Activated T-cell treated with anti-CD3 and anti-CD28 coated beads, Interleukin-2, amount 50 U/mL, for 24 hours (primary cell): ENCODE measurements at regions not wholly inside any gene's neighbourhood (a gene's known extent, or its start where the extent isn't known, plus 50 kb on each side); places are given as distances from the start of the nearest gene placed in this dataset.

Source experiments
- DNase-seq: peaks from one replicate; pipeline ENCODE4 v3.0.0-alpha.2; 2020
- H3K27ac Mint-ChIP-seq: 2 replicates; pipeline ENCODE4 v1.8.0; 2020; ENCODE audit warnings: mild to moderate bottlenecking, mixed read lengths
- H3K27me3 Mint-ChIP-seq: 2 replicates; pipeline ENCODE4 v1.8.0; 2020; ENCODE audit warnings: mixed read lengths
- H3K36me3 Mint-ChIP-seq: 2 replicates; pipeline ENCODE4 v1.8.0; 2020; ENCODE audit warnings: low read depth, mixed read lengths
- H3K4me1 Mint-ChIP-seq: 2 replicates; pipeline ENCODE4 v1.8.0; 2020; ENCODE audit warnings: low read depth, mixed read lengths
- H3K4me3 Mint-ChIP-seq: 2 replicates; pipeline ENCODE4 v1.8.0; 2020; ENCODE audit warnings: mild to moderate bottlenecking, moderate library complexity, mixed read lengths
- H3K9me3 Mint-ChIP-seq: 2 replicates; pipeline ENCODE4 v1.8.0; 2020; ENCODE audit warnings: mixed read lengths

DNA sequence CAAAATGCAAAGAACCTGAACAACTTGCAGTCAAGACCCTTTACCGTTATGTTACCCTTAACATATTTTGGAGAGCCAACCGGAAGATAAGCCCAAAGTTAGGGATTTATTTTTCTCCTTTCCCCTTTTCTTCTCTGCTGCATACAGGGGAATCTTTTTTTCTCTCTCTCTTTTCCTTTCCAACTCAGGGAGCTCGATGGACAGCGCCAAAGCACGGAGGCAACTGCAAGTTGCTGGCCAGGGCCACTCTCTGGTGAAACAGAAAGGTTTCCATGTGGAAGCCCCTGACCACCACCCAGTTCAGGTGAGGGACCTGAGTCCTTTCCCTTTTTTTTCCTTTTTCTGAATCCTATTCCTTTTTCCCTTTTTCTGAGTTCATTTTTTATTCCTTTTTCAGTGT is 98.8 kb upstream of the COX10 start:
- no peak for DNase-seq
- Mint-ChIP-seq H3K27ac (no peak overlapping the region), H3K27me3 (no peaks in the 10 kb centered on the region), H3K36me3 (no peaks in the 10 kb centered on the region), H3K4me1 (peaks cover 8% of the 10 kb centered on the region), H3K9me3 (no peaks in the 10 kb centered on the region), H3K4me3 (no peak overlapping the region)

DNA sequence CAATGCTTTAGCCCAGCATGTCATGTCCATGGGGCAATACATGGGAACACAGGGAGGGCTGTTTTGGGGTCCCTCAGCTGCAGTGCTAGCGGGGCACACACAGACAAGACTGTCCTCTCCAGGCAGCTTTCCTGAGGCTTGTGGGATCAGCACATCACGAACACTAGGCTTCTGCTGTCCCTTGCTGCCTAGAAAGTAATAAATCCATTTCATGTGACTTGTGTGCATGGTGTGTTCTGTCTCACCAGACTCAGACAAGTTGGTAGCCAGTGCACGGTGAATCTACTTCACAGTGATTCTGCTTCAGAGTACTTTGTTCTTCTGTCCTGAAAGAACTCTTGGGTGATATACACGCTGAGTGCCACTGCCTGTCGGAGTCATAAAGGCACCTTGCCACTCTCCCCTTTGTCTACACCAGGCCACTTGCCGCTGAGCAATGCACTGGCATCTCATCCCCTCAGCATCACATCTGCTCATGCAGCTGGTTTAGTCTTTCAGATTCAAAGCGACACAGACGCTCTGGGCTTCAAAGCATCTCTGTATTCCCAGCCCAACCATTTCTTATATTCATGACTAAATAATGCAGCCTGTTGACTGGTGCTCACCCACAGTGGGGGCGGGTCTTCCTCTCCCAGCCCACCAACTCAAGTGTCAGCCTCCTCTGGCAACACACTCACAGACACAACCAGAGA is 95.2 kb upstream of the COX10 start:
- DNase-seq: no peak
- Mint-ChIP-seq H3K27me3 (no peaks in the 10 kb centered on the region), H3K9me3 (no peaks in the 10 kb centered on the region), H3K27ac (no peak overlapping the region), H3K4me3 (no peak overlapping the region), H3K4me1 (peaks cover 8% of the 10 kb centered on the region), H3K36me3 (peaks cover 7% of the 10 kb centered on the region)

DNA sequence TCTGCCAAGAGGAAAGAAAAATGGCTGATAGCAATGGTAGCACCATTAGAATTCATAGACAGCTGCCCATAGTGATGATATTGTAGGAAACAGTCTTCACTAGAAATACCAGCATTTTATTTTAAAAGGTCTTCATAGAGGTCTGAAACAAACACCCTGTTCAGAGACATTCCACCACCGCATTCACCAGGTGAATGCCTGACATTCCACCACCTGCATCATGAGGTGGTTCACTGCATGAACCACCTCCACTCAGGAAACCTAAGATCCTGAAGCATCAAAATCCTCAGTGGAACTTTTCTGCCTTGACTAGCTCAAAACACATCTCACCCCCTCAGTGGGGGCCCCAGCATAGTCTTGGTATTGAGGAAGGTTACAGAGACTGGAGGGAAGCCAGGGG is 91.5 kb upstream of the COX10 start:
- Mint-ChIP-seq H3K9me3 (no peaks in the 10 kb centered on the region), H3K4me1 (no peaks in the 10 kb centered on the region), H3K27ac (no peak overlapping the region), H3K27me3 (no peaks in the 10 kb centered on the region), H3K4me3 (no peak overlapping the region), H3K36me3 (peaks cover 23% of the 10 kb centered on the region)
- no peak for DNase-seq

DNA sequence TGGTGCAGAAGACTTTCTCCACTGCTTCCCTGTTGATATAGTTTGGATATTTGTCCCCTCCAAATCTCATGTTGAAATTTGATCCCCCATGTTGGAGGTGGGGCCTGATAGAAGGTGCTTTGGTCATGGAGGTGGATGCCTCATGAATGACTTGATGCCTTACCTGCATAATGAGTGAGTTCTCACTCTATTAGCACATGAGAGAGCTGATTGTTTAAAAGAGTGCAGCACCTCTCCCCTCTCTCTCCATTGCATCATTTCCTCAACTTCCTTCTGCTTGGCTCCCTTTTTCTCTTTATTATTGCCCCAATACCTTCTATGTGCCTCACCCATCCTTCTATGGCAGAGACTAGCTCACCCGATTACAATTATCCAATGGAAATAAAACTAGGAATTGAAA is 90.8 kb upstream of the COX10 start:
- no peak overlapping the region for H3K27ac Mint-ChIP-seq
- no peaks in the 10 kb centered on the region for H3K9me3 Mint-ChIP-seq
- H3K36me3 Mint-ChIP-seq: peaks cover 24% of the 10 kb centered on the region
- no peak for DNase-seq
- no peaks in the 10 kb centered on the region for H3K4me1 Mint-ChIP-seq
- H3K4me3 Mint-ChIP-seq: no peak overlapping the region
- H3K27me3 Mint-ChIP-seq: no peaks in the 10 kb centered on the region

DNA sequence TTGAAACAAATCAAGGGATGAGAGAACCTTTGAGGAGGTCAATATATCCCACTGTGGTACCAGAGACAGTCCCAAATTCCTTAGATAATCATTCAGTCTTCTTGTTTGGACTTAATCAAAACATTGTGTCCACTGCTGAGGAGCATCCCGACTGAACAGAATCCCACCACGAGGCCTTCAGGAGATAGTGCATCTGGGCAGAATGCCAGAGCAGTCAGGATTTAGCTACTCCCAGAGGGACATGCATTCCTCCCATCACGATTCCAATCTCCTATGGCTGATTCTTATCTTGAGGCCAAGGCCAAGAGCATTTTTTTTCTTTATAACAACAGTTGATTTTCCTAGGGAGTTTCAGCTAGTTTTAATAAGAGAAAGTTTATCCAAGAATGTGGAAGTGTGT is 87.4 kb upstream of the COX10 start:
- H3K27me3 Mint-ChIP-seq: no peaks in the 10 kb centered on the region
- no peak overlapping the region for H3K4me3 Mint-ChIP-seq
- peaks cover 22% of the 10 kb centered on the region for H3K36me3 Mint-ChIP-seq
- no peaks in the 10 kb centered on the region for H3K4me1 Mint-ChIP-seq
- no peaks in the 10 kb centered on the region for H3K9me3 Mint-ChIP-seq
- no peak overlapping the region for H3K27ac Mint-ChIP-seq
- no peak for DNase-seq

DNA sequence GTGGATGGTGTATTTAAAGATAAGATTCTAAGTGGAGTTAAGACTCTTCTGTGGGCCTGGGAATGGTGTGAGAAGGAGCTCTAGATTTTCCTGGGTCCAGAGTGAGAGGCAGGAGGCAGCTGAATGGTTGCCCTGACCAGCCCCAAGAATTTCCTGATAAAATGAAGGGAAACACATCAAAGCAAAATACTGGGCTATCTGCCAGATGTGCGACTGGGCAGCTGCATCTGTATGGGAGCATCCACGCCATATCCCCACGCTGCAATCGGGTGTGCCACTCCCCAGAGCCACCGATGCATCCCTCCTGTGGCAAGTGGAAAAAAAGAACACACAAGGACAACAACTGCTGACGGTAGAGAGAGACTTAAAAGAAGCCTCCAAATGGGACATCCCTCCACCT is 84.3 kb upstream of the COX10 start:
- H3K4me3 Mint-ChIP-seq: no peak overlapping the region
- H3K27me3 Mint-ChIP-seq: no peaks in the 10 kb centered on the region
- no peak overlapping the region for H3K27ac Mint-ChIP-seq
- H3K36me3 Mint-ChIP-seq: peaks cover 21% of the 10 kb centered on the region
- no peaks in the 10 kb centered on the region for H3K9me3 Mint-ChIP-seq
- no peaks in the 10 kb centered on the region for H3K4me1 Mint-ChIP-seq
- no peak for DNase-seq

DNA sequence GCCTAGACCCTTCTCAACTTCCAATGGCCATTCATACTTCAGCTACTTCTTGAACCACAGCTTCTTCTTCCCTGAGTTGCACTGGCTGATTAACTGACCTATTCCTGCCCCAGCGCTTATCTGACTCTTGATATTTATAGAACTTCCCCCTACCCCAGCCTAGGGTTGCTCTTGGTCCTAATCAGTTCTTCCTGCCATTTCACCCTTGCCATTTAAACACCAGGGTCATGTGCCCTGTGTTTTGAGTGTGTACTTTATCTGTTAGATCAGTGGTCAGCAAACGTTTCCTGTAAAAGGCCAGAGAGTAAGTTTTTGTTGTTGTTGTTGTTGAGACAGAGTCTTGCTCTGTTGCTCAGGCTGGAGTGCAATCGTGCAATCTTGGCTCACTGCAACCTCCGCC is 82.4 kb upstream of the COX10 start:
- Mint-ChIP-seq H3K4me1 (no peaks in the 10 kb centered on the region), H3K36me3 (peaks cover 18% of the 10 kb centered on the region), H3K4me3 (no peak overlapping the region), H3K27me3 (no peaks in the 10 kb centered on the region), H3K9me3 (no peaks in the 10 kb centered on the region), H3K27ac (no peak overlapping the region)
- DNase-seq: no peak

DNA sequence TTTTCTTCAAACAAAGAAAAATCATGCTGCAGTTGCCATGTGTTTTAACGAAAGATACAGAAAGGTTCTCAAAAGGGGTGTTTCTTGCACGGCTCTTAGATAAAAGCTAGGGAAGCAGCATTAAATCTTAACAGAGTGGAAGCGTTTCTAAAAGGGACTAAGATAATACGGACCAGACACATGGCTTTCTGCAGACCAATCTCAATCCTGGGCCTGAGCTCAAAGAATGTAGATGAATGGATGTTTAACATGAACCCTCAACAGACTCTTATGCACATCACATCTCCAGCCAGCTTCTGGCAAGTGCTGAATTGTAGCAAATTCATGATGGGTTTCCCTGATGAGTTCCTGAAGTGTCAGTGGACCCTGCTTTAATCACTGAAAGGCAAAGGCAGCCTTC is 80.2 kb upstream of the COX10 start:
- Mint-ChIP-seq H3K36me3 (peaks cover 10% of the 10 kb centered on the region), H3K27me3 (no peaks in the 10 kb centered on the region), H3K4me1 (no peaks in the 10 kb centered on the region), H3K27ac (no peak overlapping the region), H3K4me3 (no peak overlapping the region), H3K9me3 (no peaks in the 10 kb centered on the region)
- DNase-seq: no peak

DNA sequence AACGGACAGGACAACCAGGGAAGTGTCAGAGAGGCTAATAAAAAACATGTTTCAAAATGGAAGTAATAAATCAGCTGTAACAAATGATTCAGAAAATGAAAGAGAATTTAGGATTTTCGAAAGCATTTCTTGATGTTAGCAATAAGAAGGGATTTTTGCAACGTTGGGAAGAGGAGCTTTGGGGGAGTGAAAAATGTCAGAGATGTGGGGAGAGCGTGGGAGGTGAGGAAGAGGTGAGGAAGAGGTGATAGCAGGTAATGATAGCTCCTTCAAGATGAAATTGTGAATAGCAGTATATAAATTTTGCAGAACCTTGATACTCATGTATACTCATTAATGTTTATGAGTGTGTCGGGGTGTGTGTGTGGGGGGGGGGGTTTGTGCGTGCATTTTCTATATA is 76.2 kb upstream of the COX10 start:
- Mint-ChIP-seq H3K27ac (no peak overlapping the region), H3K27me3 (no peaks in the 10 kb centered on the region), H3K9me3 (no peaks in the 10 kb centered on the region), H3K4me1 (no peaks in the 10 kb centered on the region), H3K4me3 (no peak overlapping the region), H3K36me3 (peaks cover 7% of the 10 kb centered on the region)
- no peak for DNase-seq

DNA sequence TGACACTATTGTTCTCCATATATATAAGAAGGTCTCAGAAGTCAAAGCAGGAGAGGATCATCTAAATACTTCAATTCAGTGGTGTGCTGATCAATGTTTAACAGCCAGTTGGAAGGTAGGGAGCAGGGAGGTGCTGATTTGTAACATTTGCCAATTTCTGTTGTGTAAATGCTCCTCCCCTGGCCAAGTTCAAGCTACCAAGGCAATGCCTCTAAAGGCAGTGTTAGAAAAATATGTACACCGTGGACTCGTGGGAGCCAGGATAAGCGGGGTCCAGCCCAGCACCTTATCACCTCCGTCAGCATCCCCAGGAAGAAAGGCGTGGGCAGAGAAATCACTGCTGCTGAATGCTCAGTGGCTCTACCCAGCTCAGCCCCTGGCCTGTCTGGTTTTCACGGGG is 75.3 kb upstream of the COX10 start:
- no peak for DNase-seq
- Mint-ChIP-seq H3K4me3 (no peak overlapping the region), H3K36me3 (peaks cover 7% of the 10 kb centered on the region), H3K9me3 (no peaks in the 10 kb centered on the region), H3K27ac (no peak overlapping the region), H3K27me3 (no peaks in the 10 kb centered on the region), H3K4me1 (no peaks in the 10 kb centered on the region)

DNA sequence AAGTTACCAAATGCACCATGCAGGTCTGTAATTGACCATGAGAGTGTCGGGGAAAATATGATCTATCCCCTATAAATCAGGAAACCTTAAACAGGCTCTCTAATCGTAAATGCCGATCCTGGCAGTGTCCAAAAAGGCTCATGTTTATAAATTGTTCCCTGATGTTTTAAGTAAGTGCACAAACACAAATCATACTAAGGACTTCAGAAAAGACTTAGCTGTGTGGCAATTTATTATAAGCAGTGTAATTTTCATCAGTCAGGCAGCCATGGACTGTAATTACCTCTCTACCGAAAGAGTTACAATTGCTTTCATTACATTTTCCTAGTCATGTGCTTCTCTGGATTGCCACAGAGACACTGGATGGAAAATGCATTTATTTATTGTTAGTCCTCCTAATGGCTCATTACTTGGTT is 73.4 kb upstream of the COX10 start:
- no peak for DNase-seq
- H3K4me1 Mint-ChIP-seq: no peaks in the 10 kb centered on the region
- H3K36me3 Mint-ChIP-seq: peaks cover 13% of the 10 kb centered on the region
- no peak overlapping the region for H3K27ac Mint-ChIP-seq
- no peak overlapping the region for H3K4me3 Mint-ChIP-seq
- no peaks in the 10 kb centered on the region for H3K9me3 Mint-ChIP-seq
- no peaks in the 10 kb centered on the region for H3K27me3 Mint-ChIP-seq

DNA sequence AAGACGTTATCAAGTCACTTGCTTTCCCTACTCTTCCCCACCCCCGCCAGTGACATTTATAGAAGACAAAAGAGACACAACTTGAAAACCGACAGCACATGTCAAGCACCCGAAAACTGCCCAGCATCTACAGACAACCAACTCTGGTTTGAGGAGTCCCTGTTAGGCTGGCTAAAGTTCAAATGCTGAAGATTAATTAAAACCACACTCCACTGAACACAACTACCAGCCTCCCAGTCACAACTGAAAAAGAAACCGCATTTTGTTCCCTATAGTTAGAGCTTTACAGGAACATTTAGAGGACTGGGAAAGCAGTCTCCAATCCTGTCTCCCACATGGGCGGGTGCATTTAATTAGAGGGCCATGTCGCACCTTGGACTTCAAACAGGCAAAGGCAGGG is 73.0 kb upstream of the COX10 start:
- Mint-ChIP-seq H3K27ac (no peak overlapping the region), H3K27me3 (no peaks in the 10 kb centered on the region), H3K4me3 (no peak overlapping the region), H3K36me3 (peaks cover 16% of the 10 kb centered on the region), H3K9me3 (no peaks in the 10 kb centered on the region), H3K4me1 (no peaks in the 10 kb centered on the region)
- DNase-seq: no peak

DNA sequence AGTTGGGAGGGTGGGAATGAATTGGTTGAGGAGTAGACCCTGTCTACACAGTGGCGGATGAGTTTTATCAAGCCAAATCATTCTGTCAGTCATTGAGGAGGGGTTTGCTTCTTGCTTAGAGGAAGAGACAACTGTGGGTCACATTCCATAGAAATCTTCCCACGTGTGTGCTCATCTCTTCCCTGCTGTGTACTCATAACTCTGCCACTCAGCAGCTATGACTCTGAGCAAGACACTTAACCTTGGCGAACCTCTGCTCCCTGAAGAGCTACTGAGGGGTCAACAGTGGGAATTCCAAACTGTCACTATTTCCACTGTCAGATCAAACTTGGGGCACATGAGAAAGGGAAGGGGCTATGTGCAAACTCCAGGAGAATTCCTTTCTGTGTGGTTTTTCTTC is 72.6 kb upstream of the COX10 start:
- Mint-ChIP-seq H3K27ac (no peak overlapping the region), H3K36me3 (peaks cover 13% of the 10 kb centered on the region), H3K9me3 (no peaks in the 10 kb centered on the region), H3K27me3 (no peaks in the 10 kb centered on the region), H3K4me3 (no peak overlapping the region), H3K4me1 (no peaks in the 10 kb centered on the region)
- no peak for DNase-seq

DNA sequence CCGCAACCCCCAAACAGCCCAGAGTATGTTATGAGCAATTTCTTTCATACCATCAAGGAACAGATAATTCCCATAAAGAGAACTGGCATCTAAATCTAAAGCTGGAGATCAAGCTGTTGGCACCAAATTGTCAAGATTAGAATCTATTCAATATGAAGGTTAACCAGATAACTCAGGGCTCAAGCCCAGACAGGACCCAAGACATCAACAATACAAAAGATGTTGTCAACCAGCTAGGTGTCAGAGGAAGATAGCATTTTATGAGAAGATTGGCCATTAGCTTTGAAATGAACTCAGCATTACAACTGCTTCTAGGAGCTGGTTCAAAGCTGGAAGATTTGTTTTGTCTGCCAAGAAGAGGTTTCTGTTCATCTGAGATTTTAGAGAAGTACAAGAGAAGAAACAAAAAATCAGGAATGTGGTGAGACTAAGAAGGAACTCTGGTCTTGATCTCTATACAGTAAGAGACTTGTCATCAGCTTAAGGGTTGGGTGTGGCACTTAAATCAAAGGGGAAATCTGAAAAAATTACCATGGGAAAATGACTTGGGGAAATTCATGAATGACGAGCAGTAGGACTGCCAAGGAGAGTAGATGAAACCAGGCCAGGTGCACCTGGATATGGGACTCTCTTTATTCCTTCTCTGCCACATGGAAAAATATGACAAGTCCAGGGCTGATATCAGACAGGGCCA is 64.2 kb upstream of the COX10 start:
- Mint-ChIP-seq H3K4me3 (no peak overlapping the region), H3K4me1 (no peaks in the 10 kb centered on the region), H3K9me3 (no peaks in the 10 kb centered on the region), H3K27ac (no peak overlapping the region), H3K36me3 (peaks cover 9% of the 10 kb centered on the region), H3K27me3 (no peaks in the 10 kb centered on the region)
- no peak for DNase-seq

DNA sequence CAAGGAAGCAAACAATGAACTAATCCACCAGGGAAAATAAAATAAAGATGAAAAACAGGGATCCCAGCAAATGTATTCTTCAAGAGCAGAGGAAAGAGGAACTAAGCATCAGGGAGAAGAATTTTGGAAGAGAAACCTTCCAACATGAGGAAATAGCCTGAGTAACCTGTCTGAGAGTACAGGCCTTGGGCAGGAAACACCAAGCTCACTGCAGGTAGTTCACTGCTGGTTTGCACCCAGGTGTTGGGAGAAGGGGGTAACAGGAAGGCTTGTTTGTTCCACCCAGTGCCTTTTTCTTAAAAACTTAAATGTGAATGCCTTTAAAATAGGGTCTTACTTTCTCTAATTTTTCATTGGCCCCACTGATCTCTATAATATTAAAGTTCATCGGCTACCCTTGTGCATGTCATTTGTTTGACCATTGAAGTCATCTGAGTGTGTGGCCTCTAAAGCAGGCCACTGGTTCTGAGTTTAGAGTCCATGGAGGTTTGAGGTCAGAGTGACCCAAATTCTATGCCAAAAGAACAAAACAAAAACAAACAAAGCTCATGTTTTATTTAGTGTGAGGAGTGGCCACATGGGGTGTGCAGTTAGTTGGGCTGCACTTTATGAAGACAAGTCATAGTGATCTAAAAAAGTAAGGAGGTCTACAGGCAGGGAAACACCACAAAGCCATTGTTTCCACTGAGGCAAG is 62.9 kb upstream of the COX10 start:
- Mint-ChIP-seq H3K9me3 (no peaks in the 10 kb centered on the region), H3K27me3 (no peaks in the 10 kb centered on the region), H3K36me3 (no peaks in the 10 kb centered on the region), H3K4me1 (no peaks in the 10 kb centered on the region), H3K4me3 (no peak overlapping the region), H3K27ac (no peak overlapping the region)
- no peak for DNase-seq
